GM19351 (cell line): ENCODE measurements at regions not wholly inside any gene's neighbourhood (a gene's known extent, or its start where the extent isn't known, plus 50 kb on each side); places are given as distances from the start of the nearest gene placed in this dataset.

Source experiments
- ATAC-seq: cut with Tn5 transposase; IDR thresholded peaks from one replicate; pipeline ENCODE4 v1.9.1; 2021; ENCODE audit warnings: mild to moderate bottlenecking, moderate library complexity; ENCODE audit not compliant: unreplicated experiment

- ATAC-seq, result no peak
These were observed 640.2 kb downstream of the CCDC171 start for GRCh38 chr9:16193066-16193465.

DNA sequence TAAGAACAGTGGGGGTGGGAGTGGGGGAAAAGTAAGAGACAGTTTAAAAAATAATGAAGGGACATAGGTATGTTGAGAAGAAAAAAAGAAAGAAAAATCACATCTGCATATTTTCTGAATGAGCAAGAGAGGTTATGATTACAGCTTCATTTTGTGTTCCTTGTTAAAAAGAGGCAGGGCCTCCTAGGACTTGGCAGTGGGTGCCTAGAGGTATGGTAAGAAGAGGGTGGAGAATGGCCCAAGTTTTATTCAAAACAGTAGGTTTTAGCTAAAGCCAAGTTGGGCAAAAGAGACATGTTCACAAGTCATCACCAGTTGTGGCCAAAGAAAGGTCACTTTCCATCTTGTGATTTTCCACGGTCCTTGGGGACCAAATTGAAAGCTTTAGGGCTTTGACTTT lies 643.4 kb downstream of the CCDC171 start:
- no peak for ATAC-seq

DNA sequence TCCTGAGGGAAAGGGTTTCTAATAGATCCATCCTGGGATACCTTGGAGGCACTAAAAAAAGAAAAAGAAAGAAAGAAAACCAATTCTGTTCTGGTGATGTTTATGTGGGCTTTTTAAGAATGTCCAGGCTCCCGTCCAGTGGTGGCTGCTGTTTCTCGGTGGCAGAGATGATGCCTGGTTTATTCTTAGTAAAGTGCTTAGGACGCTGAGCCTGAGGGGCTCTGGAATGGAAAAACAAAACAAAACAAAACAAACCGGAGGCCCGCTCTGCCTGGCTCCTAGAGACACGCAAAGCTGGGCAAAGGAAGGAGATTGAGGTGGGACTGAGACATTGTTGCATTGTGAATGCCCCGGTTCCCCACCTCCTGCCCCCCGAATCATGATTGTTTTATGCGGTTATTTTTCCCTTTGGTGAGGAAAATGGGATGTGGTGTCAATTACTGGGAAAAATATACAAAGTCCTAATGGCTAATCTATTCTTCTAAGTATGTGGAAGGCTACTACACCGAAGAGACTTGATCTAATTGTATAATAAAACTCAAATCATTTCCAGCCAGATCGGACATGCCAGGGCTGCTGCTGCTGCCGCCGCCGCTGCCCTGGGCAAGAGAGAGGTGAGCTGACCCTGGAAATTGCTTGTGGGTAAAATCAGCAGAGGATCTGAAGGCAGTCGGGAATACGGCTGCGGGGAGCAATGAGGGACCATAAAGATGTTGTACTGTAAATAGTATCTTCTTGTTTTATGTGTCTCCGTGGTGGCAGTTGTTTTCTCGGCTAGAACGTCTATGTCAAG lies 644.9 kb downstream of the CCDC171 start:
- no peak for ATAC-seq

GRCh38 chr9:16198996-16199395 lies 646.2 kb downstream of the CCDC171 start:
- ATAC-seq, result no peak

DNA sequence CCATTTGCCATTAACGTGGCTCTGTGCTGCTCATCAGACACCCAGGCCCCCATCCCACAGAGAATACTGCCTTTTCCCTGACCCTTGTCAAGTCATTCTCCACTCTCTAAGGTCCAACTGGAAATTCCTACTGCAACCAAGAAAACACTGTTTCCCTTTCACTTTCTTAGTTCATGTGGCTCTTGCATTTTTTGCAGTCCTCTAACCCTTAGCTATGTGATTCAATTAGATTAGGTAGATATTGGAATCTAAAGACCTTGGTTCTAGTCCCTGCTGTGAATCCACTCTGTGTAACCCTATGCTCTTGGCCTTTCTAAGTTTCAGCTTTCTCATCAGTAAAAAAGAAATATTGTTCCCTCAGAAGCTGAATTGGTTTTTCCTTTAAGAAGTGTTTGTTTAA lies 649.4 kb downstream of the CCDC171 start:
- no peak for ATAC-seq

- ATAC-seq, result no peak
These were observed 650.3 kb downstream of the CCDC171 start for GRCh38 chr9:16202914-16203728.

GRCh38 chr9:16203729-16204573 lies 651.1 kb downstream of the CCDC171 start:
- ATAC-seq, result no peak

DNA sequence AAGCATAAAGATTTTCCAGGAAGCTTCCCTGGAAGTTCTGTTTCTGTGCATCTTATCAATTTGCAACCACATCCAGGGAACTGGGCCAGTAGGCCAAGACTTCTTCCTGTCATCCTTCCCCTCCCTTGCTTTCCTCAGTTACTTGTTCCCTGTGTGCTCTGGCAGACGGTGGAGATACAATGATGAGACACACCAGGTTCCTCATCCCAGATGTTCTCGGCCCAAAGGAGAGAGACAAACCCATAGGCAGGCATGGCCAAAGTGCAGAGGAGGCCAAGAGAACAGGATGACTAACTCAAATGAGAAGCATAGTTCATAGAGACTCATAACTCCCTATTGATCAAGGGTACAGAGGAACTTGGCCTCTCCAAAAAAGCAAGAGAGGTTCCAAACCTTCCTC lies 652.6 kb downstream of the CCDC171 start:
- no peak for ATAC-seq

DNA sequence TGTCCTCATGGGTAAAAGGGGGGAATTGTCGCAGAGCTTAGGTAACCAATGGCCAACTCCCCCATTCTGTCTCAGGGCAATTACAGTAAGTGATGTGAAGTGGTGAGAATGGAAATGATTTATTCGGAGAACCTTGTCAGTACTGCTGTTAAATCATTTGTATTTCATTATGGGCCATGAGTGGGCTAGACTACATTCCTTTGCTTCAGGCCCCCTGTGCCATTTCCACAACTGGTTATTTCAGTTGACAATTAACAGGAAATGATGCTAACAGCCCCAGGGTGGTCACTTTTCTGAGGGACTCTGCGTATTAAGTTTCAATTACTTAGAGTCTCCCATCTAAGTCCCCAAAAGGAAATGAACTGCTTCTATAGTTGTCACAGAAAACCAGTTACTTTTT lies 653.7 kb downstream of the CCDC171 start:
- ATAC-seq, result no peak

GRCh38 chr9:16207161-16207560 lies 654.3 kb downstream of the CCDC171 start:
- no peak for ATAC-seq

DNA sequence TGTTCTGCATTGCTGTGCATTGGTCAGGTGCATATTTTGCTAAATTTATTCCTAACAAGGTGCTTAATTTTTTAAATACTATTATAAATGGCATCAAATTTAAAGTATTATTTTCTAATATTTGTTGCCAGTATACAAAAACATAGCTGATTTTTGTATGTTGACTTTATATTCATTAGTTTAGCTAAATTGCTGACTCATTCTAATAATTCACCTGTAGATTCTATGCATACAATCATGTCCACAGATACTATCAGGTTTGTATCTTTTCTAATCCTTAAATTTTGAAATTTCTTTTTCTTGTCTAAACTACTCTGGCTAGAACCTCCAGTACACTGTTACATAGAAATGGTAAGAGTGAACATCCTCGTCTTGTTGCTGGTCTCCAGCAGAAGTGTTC lies 657.6 kb downstream of the CCDC171 start:
- ATAC-seq, result no peak

GRCh38 chr9:16211946-16212345 lies 658.5 kb downstream of the BNC2 start:
- no peak for ATAC-seq

DNA sequence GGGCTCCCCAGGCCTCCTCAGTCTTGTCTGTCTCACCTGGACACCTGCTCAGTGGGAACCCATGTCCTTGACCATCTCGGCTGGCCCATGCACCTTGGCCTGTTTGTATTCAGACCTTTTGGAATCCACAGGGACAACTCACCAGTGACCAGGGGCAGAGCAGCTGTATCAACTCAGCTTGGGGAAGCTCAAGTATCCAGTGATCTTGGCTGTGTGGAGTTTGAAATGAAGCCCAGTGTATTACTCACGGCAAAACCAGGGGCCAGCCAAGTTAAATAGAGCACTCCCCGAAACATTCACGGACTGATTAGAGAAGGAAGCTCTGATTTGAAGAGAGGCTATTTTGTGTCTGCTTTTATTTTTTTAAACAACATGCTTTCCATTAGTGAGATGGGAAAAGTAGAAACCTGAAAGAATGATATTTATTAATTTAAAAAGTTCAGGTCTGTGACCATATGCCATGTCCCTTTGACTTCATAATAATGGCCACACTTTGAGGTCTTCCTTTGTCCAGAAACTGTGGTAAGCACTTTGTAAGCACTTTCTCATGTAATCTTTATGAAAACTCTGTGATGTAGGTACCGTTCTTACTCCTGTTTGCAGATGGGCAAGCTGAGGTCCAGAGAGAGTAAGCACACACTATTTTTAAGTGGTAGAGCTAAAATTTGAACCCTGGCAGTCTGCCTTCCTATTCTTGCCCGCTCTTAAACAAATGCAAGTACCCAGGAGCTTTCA lies 656.5 kb downstream of the BNC2 start:
- ATAC-seq, result no peak

DNA sequence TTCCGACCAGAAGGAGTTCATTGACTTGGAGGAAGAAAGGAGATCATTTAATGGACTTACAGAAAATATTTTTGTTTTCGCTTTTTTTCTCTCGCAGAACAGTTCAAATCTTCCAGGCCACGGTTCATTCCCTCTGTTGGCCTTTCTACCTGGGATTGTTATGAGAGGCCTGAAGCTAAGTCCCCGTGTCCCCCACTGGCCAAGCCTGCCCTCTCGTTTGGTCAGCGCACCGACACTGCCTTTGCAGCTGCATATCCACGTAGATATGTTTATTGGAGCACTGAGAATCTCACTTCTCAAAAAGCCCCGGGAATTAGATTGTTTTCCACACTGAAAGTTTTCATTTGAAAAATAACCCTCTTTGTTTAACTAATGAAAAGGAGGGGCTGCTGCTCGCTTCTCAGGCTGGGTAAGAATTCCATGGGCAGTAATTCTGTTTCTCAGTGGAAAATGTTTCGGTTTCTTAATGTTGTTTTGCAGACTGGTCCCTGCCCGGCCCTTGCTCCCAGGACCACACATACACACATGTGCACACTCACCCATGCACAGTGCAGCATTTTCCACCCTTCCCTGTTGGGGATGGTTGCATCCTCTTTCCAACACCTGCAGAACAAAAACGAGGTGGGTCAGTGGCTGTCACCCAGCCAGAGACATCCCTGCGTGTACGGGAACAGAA lies 655.7 kb downstream of the BNC2 start:
- ATAC-seq, result no peak

GRCh38 chr9:16215353-16215680 lies 655.2 kb downstream of the BNC2 start:
- no peak for ATAC-seq

DNA sequence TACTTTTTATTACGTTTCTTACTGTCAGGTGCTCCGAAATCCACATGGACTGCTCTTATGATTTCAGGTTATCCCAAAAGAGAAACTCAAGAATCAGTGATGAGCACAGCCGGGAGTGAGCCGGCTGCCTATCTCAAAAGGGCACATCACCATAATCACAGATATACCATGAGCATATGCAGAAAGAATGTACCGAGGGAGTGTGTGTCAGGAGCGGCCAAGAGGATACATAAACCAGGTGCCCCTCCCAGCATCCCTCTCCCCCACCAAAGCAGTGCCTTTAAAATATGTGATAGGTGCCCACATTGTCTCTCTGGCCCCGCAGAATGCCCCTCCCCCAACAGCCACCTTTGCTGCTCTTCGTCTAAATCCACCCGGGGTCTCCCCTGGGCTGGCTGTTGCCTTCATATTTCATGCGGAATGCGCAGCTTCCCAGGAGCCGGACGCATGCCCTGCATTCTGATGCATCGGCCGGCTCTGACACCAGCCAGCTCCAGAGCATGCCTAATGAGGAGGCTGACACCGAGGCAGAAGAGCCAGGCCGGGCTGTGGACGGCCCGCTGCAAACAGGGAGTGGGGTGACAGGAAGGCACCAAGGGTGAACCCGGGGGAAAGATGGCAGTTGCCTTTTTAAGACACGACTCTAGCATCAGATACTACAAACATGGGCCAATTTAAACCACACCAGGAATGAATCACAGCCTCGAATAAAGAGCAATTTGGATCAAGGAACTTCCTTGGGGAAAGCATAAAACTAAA lies 652.3 kb downstream of the BNC2 start:
- no peak for ATAC-seq

DNA sequence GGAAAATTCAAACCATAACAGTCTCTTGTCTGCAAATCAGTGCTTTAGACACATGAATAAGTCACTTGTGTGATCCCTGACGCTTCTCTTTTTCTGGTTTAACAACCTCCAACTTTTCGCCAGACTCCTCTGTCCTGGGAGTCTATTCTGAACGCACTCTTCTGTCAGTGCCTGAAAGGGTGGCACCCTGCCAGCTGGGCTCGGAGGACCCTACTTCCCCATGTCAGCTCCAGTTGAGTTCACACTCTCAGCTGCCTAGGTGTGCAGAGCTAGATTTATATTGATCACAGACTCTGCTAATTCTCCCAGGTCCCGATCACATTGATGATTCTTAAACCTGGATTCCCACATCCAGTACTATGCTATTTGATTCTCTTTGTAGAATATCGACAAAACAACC lies 649.1 kb downstream of the BNC2 start:
- ATAC-seq, result no peak

DNA sequence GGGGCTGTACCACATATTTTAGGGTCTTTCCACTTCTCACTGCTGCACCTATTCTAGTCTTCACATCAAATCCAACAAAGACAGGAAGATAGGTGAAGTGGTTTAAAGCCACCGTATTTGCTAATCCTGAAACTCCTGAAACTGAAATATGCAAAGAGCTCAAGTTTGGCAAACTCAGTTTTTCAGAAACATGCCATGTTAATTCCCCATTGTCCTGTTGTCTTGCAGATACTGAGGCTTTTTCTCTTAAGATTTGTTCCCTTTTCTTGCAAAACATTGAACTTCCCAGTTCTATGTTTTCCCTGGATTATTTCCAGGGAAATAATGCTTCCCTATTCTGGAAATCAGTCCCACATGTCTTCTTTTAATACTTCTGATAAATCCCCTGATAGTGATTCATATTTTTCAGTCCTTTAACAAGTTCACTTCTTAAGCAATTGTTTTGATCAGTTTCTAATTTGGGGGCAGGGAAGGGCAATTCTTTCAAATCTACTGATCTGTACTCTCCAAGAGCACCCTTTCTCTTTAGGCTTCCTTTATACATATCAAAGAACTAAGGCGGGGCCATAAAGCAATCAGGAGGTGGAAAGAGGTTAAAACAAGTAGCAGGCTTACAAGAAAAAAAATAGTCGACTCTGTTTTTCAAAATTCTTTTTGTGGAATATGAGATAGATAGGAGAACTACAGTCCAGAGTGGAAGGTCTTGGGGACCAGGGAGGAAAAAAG lies 648.5 kb downstream of the BNC2 start:
- ATAC-seq, result no peak
